K562 (cell line): ENCODE measurements at regions not wholly inside any gene's neighbourhood (a gene's known extent, or its start where the extent isn't known, plus 50 kb on each side); places are given as distances from the start of the nearest gene placed in this dataset.

Source experiments
- ATAC-seq: fragments of 200-7000 bp; cut with Tn5 transposase; 3 replicates; pipeline ENCODE4 v1.9.1; 2020; ENCODE audit warnings: moderate library complexity
- BruUV-seq: library from RNA; stranded (reverse); fragments of 400-500 nt; replicated peaks from 2 replicates; lab custom pipeline; 2021; lab: Mats Ljungman, UMichigan
- CTCF ChIA-PET: fragments of 300-600 bp; formaldehyde crosslinking; extraction: SDS; loops from one replicate; lab custom pipeline; 2021; ENCODE audit warnings: low intra/inter-chr PET ratio; lab: Yijun Ruan, JAX
- POLR2A ChIA-PET: fragments of 300-600, 350-650 bp; sonication (Branson Sonifier 250); formaldehyde crosslinking; extraction: SDS; loops from one replicate; lab custom pipeline; 2021; ENCODE audit warnings: antibody characterized with exemption, inconsistent platforms; lab: Yijun Ruan, JAX
- DNase-seq, 4 experiments: peaks; one replicate each; pipeline versions ENCODE4 v3.0.0 to v3.0.0-alpha.2; 2011 to 2018; ENCODE audit warnings: low spot score in 3 of 4, mixed read lengths in 3 of 4; ENCODE audit errors: extremely low read depth in 1 of 4
- FAIRE-seq: peaks from 2 replicates; lab custom pipeline; 2011; peaks lifted over from hg19 to GRCh38; lab: Jason Lieb, UNC
- H2AFZ ChIP-seq: 2 replicates; pipeline ENCODE4 v1.6.0; 2011; ENCODE audit warnings: low read depth, low read length, control low read depth, inconsistent platforms
- H3K27ac ChIP-seq: fragments of 200-600 bp; 3 replicates; pipeline ENCODE4 v1.8.0; 2011; ENCODE audit warnings: low read depth, mild to moderate bottlenecking, control low read depth, inconsistent platforms, low read length, moderate library complexity, mixed read lengths; ENCODE audit errors: extremely low read depth
- H3K27me3 ChIP-seq, 2 experiments: fragments of 300-600 bp in 1 of 2; 2 replicates in 1 of 2; 3 replicates in 1 of 2; pipeline versions ENCODE4 v1.6.0 to v1.8.0; 2011; ENCODE audit warnings: inconsistent platforms in 2 of 2, low read length in 2 of 2, mild to moderate bottlenecking in 1 of 2, mixed read lengths in 1 of 2, moderate library complexity in 1 of 2; ENCODE audit not compliant: control insufficient read depth in 2 of 2, insufficient read depth in 2 of 2
- H3K36me3 ChIP-seq: fragments of 300-600 bp; 3 replicates; pipeline ENCODE4 v1.8.0; 2011; ENCODE audit warnings: mild to moderate bottlenecking, low read length, inconsistent platforms; ENCODE audit not compliant: control insufficient read depth, insufficient read depth
- H3K4me1 ChIP-seq, 2 experiments: fragments of 200-600 bp in 1 of 2; replicated peaks in 1 of 2; 2 replicates in 1 of 2; 3 replicates in 1 of 2; pipeline versions ENCODE4 v1.5.1 to v1.8.0; 2011; ENCODE audit warnings: inconsistent platforms in 2 of 2, low read length in 2 of 2, mild to moderate bottlenecking in 1 of 2, mixed read lengths in 1 of 2, moderate library complexity in 1 of 2; ENCODE audit not compliant: control insufficient read depth in 2 of 2, insufficient read depth in 2 of 2
- H3K4me2 ChIP-seq: 2 replicates; pipeline ENCODE4 v1.6.1; 2011; ENCODE audit warnings: low read length, control low read depth, inconsistent platforms, mixed read lengths; ENCODE audit not compliant: insufficient read depth
- H3K4me3 ChIP-seq: fragments of 200-600 bp; sonication (generic), shearing (Covaris generic); 2 replicates; pipeline ENCODE4 v1.5.1; 2016; ENCODE audit warnings: control low read depth, inconsistent platforms
- H3K79me2 ChIP-seq: fragments of 200-600 bp; 3 replicates; pipeline ENCODE4 v1.8.0; 2011; ENCODE audit warnings: low read length, inconsistent platforms; ENCODE audit not compliant: control insufficient read depth, insufficient read depth
- H3K9ac ChIP-seq, 2 experiments: 2 replicates each; pipeline versions ENCODE4 v1.6.0 to v1.6.1; 2011; ENCODE audit warnings: low read depth in 2 of 2, low read length in 2 of 2, control low read depth in 1 of 2, inconsistent platforms in 1 of 2, mild to moderate bottlenecking in 1 of 2, mixed read lengths in 1 of 2; ENCODE audit not compliant: insufficient read depth in 1 of 2
- H3K9me1 ChIP-seq: one replicate; pipeline ENCODE4 v1.6.0; 2011; ENCODE audit warnings: inconsistent platforms, mild to moderate bottlenecking, low read length, moderate library complexity; ENCODE audit not compliant: control insufficient read depth, insufficient read depth
- H3K9me3 ChIP-seq: replicated peaks from 2 replicates; pipeline ENCODE4 v1.5.1; 2011; ENCODE audit warnings: low read depth, low read length, inconsistent platforms; ENCODE audit not compliant: control insufficient read depth, insufficient read depth
- H4K20me1 ChIP-seq: replicated peaks from 2 replicates; pipeline ENCODE4 v1.6.1; 2011; ENCODE audit warnings: low read length, inconsistent platforms, mixed read lengths; ENCODE audit not compliant: control insufficient read depth, insufficient read depth
- HMG20B ChIP-seq: fragments of 250-450 bp; sonication (Bioruptor Pico); IDR thresholded peaks from 2 replicates; pipeline ENCODE4 v1.5.0; 2021; ENCODE audit warnings: mild to moderate bottlenecking
- NCOR1 ChIP-seq: fragments of 450-650 bp; IDR thresholded peaks from 2 replicates; pipeline ENCODE4 v1.6.1; 2016; ENCODE audit warnings: mild to moderate bottlenecking, moderate library complexity
- NELFE ChIP-seq: IDR thresholded peaks from 2 replicates; pipeline ENCODE4 v1.6.1; 2011; ENCODE audit warnings: mild to moderate bottlenecking; ENCODE audit not compliant: insufficient read depth, insufficient read length
- SMARCE1 ChIP-seq: fragments of 450-650 bp; IDR thresholded peaks from 2 replicates; pipeline ENCODE4 v1.7.1; 2016; ENCODE audit warnings: mild to moderate bottlenecking
- THRAP3 ChIP-seq: fragments of 450-650 bp; IDR thresholded peaks from 2 replicates; pipeline ENCODE4 v1.6.1; 2016; ENCODE audit warnings: mild to moderate bottlenecking, inconsistent platforms, borderline replicate concordance
- ZFP36 ChIP-seq: fragments of 150-350 bp; IDR thresholded peaks from 2 replicates; pipeline ENCODE4 v1.6.1; 2018; ENCODE audit warnings: low read length, low read depth; ENCODE audit not compliant: partially characterized antibody
- ZNF146 ChIP-seq: IDR thresholded peaks from one replicate; pipeline ENCODE4 v1.6.1; 2018; ENCODE audit warnings: missing compliant biosample characterization; ENCODE audit not compliant: unreplicated experiment
- WGBS: fragments of 100-300 bp; shearing (Covaris generic); methylation state at CpG from one replicate; pipeline ENCODE4 v1.1.6; 2016; ENCODE audit warnings: low coverage, mixed read lengths; ENCODE audit not compliant: insufficient coverage; ENCODE audit errors: missing lambda C conversion rate; 5-methylcytosine and 5-hydroxymethylcytosine counted together
- in situ Hi-C: fragments of 300-500 bp; cut with MboI; formaldehyde crosslinking; loops from 4 replicates; pipeline ENCODE4 v1.15.0; 2018; ENCODE audit warnings: inconsistent platforms, mixed read lengths
- intact Hi-C: fragments of 100-400 bp; cut with micrococcal nuclease; formaldehyde crosslinking; loops from 2 replicates; pipeline ENCODE4 v1.14.2; 2022
- TF ChIP-seq, protein P1 (sequence below), 2 experiments: fragments of 250-450 bp in 1 of 2; fragments of 450-650 bp in 1 of 2; sonication (Bioruptor Pico) in 1 of 2; IDR thresholded peaks; 2 replicates each; pipeline versions ENCODE4 v1.6.1 to v1.8.0; 2016 to 2021; ENCODE audit warnings: mild to moderate bottlenecking in 2 of 2, moderate library complexity in 2 of 2, missing compliant biosample characterization in 1 of 2, missing genetic modification characterization in 1 of 2

- in situ Hi-C loops, result no loop called here
- BruUV-seq, result no TSS peak
- ChIA-PET POLR2A (no interaction called here), CTCF (no interaction called here)
- intact Hi-C loops, result no loop called here
- Histone ChIP-seq H2AFZ (no peak overlapping the region), H3K4me2 (no peak overlapping the region), H4K20me1 (no peaks in the 10 kb centered on the region), H3K9ac (no peak overlapping the region), H3K27me3 (no peaks in the 10 kb centered on the region), H3K4me3 (no peak overlapping the region), H3K79me2 (no peaks in the 10 kb centered on the region), H3K36me3 (no peaks in the 10 kb centered on the region), H3K4me1 (no peaks in the 10 kb centered on the region), H3K9me1 (no peaks in the 10 kb centered on the region), H3K27ac (no peak overlapping the region), H3K9me3 (no peaks in the 10 kb centered on the region; the same call in 1 of the 2 replicates)
- DNase-seq (peak in 1 of 4 experiments; percentile 2), FAIRE-seq (no peak), ATAC-seq (no peak)
- TF ChIP-seq, protein P1, sequence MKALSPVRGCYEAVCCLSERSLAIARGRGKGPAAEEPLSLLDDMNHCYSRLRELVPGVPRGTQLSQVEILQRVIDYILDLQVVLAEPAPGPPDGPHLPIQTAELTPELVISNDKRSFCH (CRISPR knock-in tag; IDR thresholded peaks at IDR 0.05), result no peak
- TF ChIP-seq, protein P1 (tag; IDR thresholded peaks at IDR 0.05), result no peak
- TF ChIP-seq ZFP36, result peak; percentile 74
- no peak for TF ChIP-seq NCOR1
Measured at GRCh38 chr4:132683957-132684356, 465.1 kb upstream of the PCDH10 start.

DNA sequence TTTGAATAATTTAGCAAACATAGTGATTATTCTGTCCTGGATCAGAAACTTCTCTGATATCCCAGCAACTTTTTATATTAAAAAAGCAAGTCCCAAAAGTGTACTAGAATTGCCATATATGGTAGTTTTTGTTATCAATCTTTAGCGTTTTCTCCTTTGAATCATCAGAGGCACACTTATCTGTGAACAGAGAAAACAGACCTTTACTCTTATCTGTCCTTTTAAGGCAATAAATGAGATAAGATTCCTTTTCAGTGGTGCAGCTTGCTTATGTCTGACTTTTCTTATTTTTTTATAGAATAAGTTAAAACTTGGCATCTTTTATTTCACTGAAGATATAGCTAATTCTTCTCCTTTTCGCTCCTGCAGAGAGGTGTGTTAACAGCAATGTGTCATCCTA, 458.1 kb upstream of the PCDH10 start:
- Histone ChIP-seq H3K27me3 (no peaks in the 10 kb centered on the region), H3K36me3 (no peaks in the 10 kb centered on the region), H4K20me1 (no peaks in the 10 kb centered on the region), H3K27ac (no peak overlapping the region), H3K4me3 (no peak overlapping the region), H3K4me1 (no peaks in the 10 kb centered on the region), H3K79me2 (no peaks in the 10 kb centered on the region), H3K9me3 (no peaks in the 10 kb centered on the region), H3K4me2 (no peak overlapping the region), H3K9ac (no peak overlapping the region), H3K9me1 (no peaks in the 10 kb centered on the region), H2AFZ (no peak overlapping the region)
- no peak for FAIRE-seq
- WGBS, result 3% methylated on average over 2 of the region's 2 CpGs
- intact Hi-C loops, result no loop called here
- in situ Hi-C loops, result no loop called here
- ChIA-PET POLR2A (no interaction called here), CTCF (no interaction called here)
- TF ChIP-seq THRAP3 (no peak), ZNF146 (CRISPR knock-in tag) (no peak), NELFE (no peak), HMG20B (CRISPR knock-in tag) (no peak), SMARCE1 (no peak)
- DNase-seq, result no peak
- no TSS peak for BruUV-seq
- ATAC-seq, result no peak
